ENCODE measurements at regions not wholly inside any gene's neighbourhood (a gene's known extent, or its start where the extent isn't known, plus 50 kb on each side); places are given as distances from the start of the nearest gene placed in this dataset.
"Not testable (repeated sequence)": the region's sequence is repeated elsewhere in the genome, so short reads cannot be mapped to it uniquely, and the experiment has no call there.

DNA sequence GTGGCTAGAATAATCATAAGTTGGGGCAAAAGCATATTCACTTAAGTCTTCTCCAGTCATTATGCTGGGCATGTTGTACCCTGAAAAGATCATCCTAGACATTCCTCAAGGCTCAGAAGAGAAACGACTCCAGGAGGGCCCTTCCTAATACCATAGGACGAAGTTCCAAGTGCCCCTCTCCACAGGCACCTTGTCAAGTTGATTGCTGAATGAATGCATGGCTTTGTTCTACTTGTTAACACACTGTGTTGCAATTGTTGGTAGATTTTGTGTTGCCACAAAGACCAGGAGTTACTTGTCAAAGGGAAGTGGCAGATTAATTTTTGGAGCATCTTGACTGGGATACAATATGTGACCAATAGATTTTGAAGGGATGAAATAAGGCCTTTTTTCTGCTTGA lies 194.3 kb upstream of the SMLR1 start:
- Histone ChIP-seq H3K4me1 (ENCODE audit: low read length) (no peaks in the 10 kb centered on the region), H3K9me3 (replicated peaks; ENCODE audit: insufficient read depth, low read length) (no peaks in the 10 kb centered on the region), H3K4me3 (ENCODE audit: low read length) (no peak overlapping the region), H4K20me1 (ENCODE audit: insufficient read depth, low read length) (no peaks in the 10 kb centered on the region), H2AFZ (ENCODE audit: low read length) (no peak overlapping the region), H3K36me3 (replicated peaks; ENCODE audit: insufficient read depth, low read length) (no peaks in the 10 kb centered on the region), H3K27ac (ENCODE audit: low read length) (no peak overlapping the region), H3K27me3 (replicated peaks; ENCODE audit: insufficient read depth, low read length) (no peaks in the 10 kb centered on the region), H3K9me2 (replicated peaks; ENCODE audit: insufficient read depth, low read length) (no peaks in the 10 kb centered on the region), H3F3A (ENCODE audit: insufficient read depth, low read length) (no peaks in the 10 kb centered on the region), H3K79me2 (ENCODE audit: low read length) (no peaks in the 10 kb centered on the region), H3K9ac (ENCODE audit: low read length) (no peak overlapping the region), H3K4me2 (ENCODE audit: low read depth, low read length) (no peak overlapping the region)
- no peak for DNase-seq
- TF ChIP-seq EZH2phosphoT487 (IDR thresholded peaks at IDR 0.05; ENCODE audit: low read length) (no peak), EZH2 (optimal IDR thresholded peaks at IDR 0.05; ENCODE audit: low read depth, low read length) (no peak), CTCF (IDR thresholded peaks at IDR 0.05; ENCODE audit: low read length) (no peak)

DNA sequence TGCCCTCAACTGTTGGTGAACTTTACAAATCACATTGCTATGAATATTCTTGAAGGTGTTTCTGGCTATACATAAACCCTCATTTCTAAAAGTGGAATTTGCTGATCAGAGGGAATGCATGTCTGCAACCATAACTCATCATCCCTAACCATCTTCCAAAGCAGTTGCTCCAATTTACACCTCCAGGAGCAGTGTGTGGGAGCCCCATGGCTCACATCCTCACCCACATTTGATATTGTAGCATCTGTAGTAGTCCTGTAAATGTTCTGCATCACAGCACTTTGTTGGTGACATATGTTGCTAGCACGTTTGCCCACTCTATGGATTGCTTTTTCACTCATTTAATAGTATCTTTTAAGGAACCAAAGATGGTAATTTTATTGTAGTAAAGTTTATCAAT lies 183.8 kb upstream of the SMLR1 start:
- Histone ChIP-seq H3K9me2 (replicated peaks; ENCODE audit: insufficient read depth, low read length) (no peaks in the 10 kb centered on the region), H3K36me3 (replicated peaks; ENCODE audit: insufficient read depth, low read length) (no peaks in the 10 kb centered on the region), H3K4me2 (ENCODE audit: low read depth, low read length) (no peak overlapping the region), H3K4me3 (ENCODE audit: low read length) (no peak overlapping the region), H3K4me1 (ENCODE audit: low read length) (no peaks in the 10 kb centered on the region), H3K27ac (ENCODE audit: low read length) (no peak overlapping the region), H2AFZ (ENCODE audit: low read length) (no peak overlapping the region), H3F3A (ENCODE audit: insufficient read depth, low read length) (no peaks in the 10 kb centered on the region), H3K9ac (ENCODE audit: low read length) (no peak overlapping the region), H3K79me2 (ENCODE audit: low read length) (no peaks in the 10 kb centered on the region), H3K9me3 (replicated peaks; ENCODE audit: insufficient read depth, low read length) (no peaks in the 10 kb centered on the region), H4K20me1 (ENCODE audit: insufficient read depth, low read length) (no peaks in the 10 kb centered on the region), H3K27me3 (replicated peaks; ENCODE audit: insufficient read depth, low read length) (no peaks in the 10 kb centered on the region)
- no peak for TF ChIP-seq CTCF (IDR thresholded peaks at IDR 0.05; ENCODE audit: low read length)
- DNase-seq, result no peak

DNA sequence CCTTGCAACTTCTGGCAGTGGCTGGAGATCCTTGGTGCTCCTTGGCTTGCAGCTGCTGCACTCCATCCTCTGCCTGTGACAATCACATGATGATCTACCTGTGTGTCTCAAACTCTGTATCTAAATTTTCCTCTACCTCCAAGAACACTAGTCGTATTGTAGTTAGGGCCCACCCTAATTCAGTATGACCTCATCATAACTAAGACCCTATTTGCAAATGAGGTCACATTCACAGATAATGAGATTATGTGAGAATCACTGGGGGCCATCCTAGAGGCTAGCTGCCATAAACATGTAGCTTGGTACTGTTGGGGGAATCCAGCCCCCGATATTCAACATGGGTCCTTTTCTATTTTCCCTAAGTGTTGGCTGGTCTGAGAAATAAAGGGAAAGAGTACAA lies 183.0 kb upstream of the SMLR1 start:
- Histone ChIP-seq H3K27me3 (replicated peaks; ENCODE audit: insufficient read depth, low read length) (no peaks in the 10 kb centered on the region), H3K9me2 (replicated peaks; ENCODE audit: insufficient read depth, low read length) (no peaks in the 10 kb centered on the region), H4K20me1 (ENCODE audit: insufficient read depth, low read length) (no peaks in the 10 kb centered on the region), H3K9me3 (replicated peaks; ENCODE audit: insufficient read depth, low read length) (no peaks in the 10 kb centered on the region), H3K4me3 (ENCODE audit: low read length) (no peak overlapping the region), H3K4me1 (ENCODE audit: low read length) (no peaks in the 10 kb centered on the region), H3K79me2 (ENCODE audit: low read length) (no peaks in the 10 kb centered on the region), H3K27ac (ENCODE audit: low read length) (no peak overlapping the region), H3F3A (ENCODE audit: insufficient read depth, low read length) (no peaks in the 10 kb centered on the region), H2AFZ (ENCODE audit: low read length) (no peak overlapping the region), H3K36me3 (replicated peaks; ENCODE audit: insufficient read depth, low read length) (no peaks in the 10 kb centered on the region), H3K4me2 (ENCODE audit: low read depth, low read length) (no peak overlapping the region), H3K9ac (ENCODE audit: low read length) (no peak overlapping the region)
- TF ChIP-seq EZH2phosphoT487 (IDR thresholded peaks at IDR 0.05; ENCODE audit: low read length), result no peak
- TF ChIP-seq CTCF (IDR thresholded peaks at IDR 0.05; ENCODE audit: low read length), result no peak
- TF ChIP-seq EZH2 (optimal IDR thresholded peaks at IDR 0.05; ENCODE audit: low read depth, low read length), result no peak
- no peak for DNase-seq

DNA sequence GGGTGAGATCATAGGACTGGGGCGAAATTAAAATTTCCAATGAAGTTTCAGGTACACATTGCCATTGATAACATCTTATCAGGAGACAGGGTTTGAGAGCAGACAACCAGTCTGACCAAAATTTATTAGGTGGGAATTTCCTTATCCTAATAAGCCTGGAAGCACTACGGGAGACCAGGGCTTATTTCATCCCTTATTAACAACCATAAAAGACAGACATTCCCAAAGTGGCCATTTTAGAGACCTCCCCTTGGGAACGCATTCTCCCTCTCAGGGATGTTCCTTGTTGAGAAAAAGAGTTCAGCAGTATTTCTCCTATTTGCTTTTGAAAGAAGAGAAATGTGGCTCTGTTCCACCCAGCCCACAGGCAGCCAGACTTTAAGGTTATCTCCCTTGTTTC lies 182.4 kb upstream of the SMLR1 start:
- not testable (repeated sequence) for H4K20me1 ChIP-seq (ENCODE audit: insufficient read depth, low read length); H3F3A ChIP-seq (ENCODE audit: insufficient read depth, low read length); H3K27ac ChIP-seq (ENCODE audit: low read length); DNase-seq; H3K9me2 ChIP-seq (replicated peaks; ENCODE audit: insufficient read depth, low read length); H2AFZ ChIP-seq (ENCODE audit: low read length); H3K4me2 ChIP-seq (ENCODE audit: low read depth, low read length); H3K9ac ChIP-seq (ENCODE audit: low read length); H3K4me3 ChIP-seq (ENCODE audit: low read length); H3K4me1 ChIP-seq (ENCODE audit: low read length); H3K36me3 ChIP-seq (replicated peaks; ENCODE audit: insufficient read depth, low read length); H3K9me3 ChIP-seq (replicated peaks; ENCODE audit: insufficient read depth, low read length); H3K27me3 ChIP-seq (replicated peaks; ENCODE audit: insufficient read depth, low read length); H3K79me2 ChIP-seq (ENCODE audit: low read length)

Data from MM.1S (cell line).